H9 (cell line): ENCODE measurements at regions not wholly inside any gene's neighbourhood (a gene's known extent, or its start where the extent isn't known, plus 50 kb on each side); places are given as distances from the start of the nearest gene placed in this dataset.

Experiments
- DNase-seq: peaks from one replicate; pipeline ENCODE4 v3.0.0-alpha.2; 2017
- H2AFZ ChIP-seq: one replicate; pipeline ENCODE4 v1.6.1; 2013; ENCODE audit warnings: mild to moderate bottlenecking, low read length, control low read depth, moderate library complexity
- H2AK5ac ChIP-seq: 2 replicates; pipeline ENCODE4 v1.6.1; 2013; ENCODE audit warnings: low read length, control low read depth, mixed read lengths; ENCODE audit not compliant: insufficient read length
- H2BK120ac ChIP-seq: one replicate; pipeline ENCODE4 v1.6.1; 2013; ENCODE audit warnings: low read depth, mild to moderate bottlenecking, low read length, control low read depth, inconsistent platforms; ENCODE audit not compliant: poor library complexity, severe bottlenecking
- H2BK12ac ChIP-seq: 2 replicates; pipeline ENCODE4 v1.6.1; 2013; ENCODE audit warnings: low read length, control low read depth, mixed read lengths, low read depth; ENCODE audit not compliant: insufficient read length
- H2BK15ac ChIP-seq: 2 replicates; pipeline ENCODE4 v1.6.1; 2013; ENCODE audit warnings: low read depth, low read length, control low read depth
- H2BK20ac ChIP-seq: one replicate; pipeline ENCODE4 v1.6.1; 2013; ENCODE audit warnings: low read depth, mild to moderate bottlenecking, low read length, control low read depth, inconsistent platforms; ENCODE audit not compliant: poor library complexity, severe bottlenecking
- H2BK5ac ChIP-seq: 2 replicates; pipeline ENCODE4 v1.6.1; 2013; ENCODE audit warnings: low read length, control low read depth, mixed read lengths; ENCODE audit not compliant: insufficient read length
- H3K14ac ChIP-seq: 2 replicates; pipeline ENCODE4 v1.6.1; 2013; ENCODE audit warnings: low read length, control low read depth; ENCODE audit not compliant: insufficient read depth
- H3K18ac ChIP-seq: 2 replicates; pipeline ENCODE4 v1.6.1; 2013; ENCODE audit warnings: low read depth, mild to moderate bottlenecking, mixed read lengths, low read length, control low read depth; ENCODE audit not compliant: insufficient read length
- H3K23ac ChIP-seq: 2 replicates; pipeline ENCODE4 v1.6.1; 2013; ENCODE audit warnings: low read length, control low read depth, mixed read lengths, low read depth; ENCODE audit not compliant: insufficient read length
- H3K23me2 ChIP-seq: 2 replicates; pipeline ENCODE4 v1.6.1; 2013; ENCODE audit warnings: low read depth, mild to moderate bottlenecking, mixed read lengths, low read length, control low read depth; ENCODE audit not compliant: insufficient read length, poor library complexity, severe bottlenecking
- H3K27ac ChIP-seq: 2 replicates; pipeline ENCODE4 v1.5.1; 2013; ENCODE audit warnings: low read length, control low read depth, mixed read lengths, low read depth; ENCODE audit not compliant: insufficient read length
- H3K27me3 ChIP-seq: 2 replicates; pipeline ENCODE4 v1.6.1; 2013; ENCODE audit warnings: low read length, control low read depth, inconsistent platforms; ENCODE audit not compliant: insufficient read depth
- H3K4ac ChIP-seq: 2 replicates; pipeline ENCODE4 v1.6.1; 2013; ENCODE audit warnings: low read depth, mild to moderate bottlenecking, control low read depth, inconsistent platforms, low read length, moderate library complexity
- H3K4me1 ChIP-seq: 2 replicates; pipeline ENCODE4 v1.6.1; 2013; ENCODE audit warnings: low read length, control low read depth, inconsistent platforms; ENCODE audit not compliant: insufficient read depth
- H3K4me2 ChIP-seq: 2 replicates; pipeline ENCODE4 v1.6.1; 2013; ENCODE audit warnings: low read length, control low read depth, mixed read lengths; ENCODE audit not compliant: insufficient read length, insufficient read depth
- H3K56ac ChIP-seq: 2 replicates; pipeline ENCODE4 v1.6.1; 2013; ENCODE audit warnings: low read depth, mild to moderate bottlenecking, mixed read lengths, low read length, control low read depth; ENCODE audit not compliant: insufficient read length
- H3K79me1 ChIP-seq: 2 replicates; pipeline ENCODE4 v1.6.1; 2013; ENCODE audit warnings: low read depth, mild to moderate bottlenecking, moderate library complexity, low read length, control low read depth, inconsistent platforms; ENCODE audit not compliant: insufficient read depth, poor library complexity, severe bottlenecking
- H3K79me2 ChIP-seq: 2 replicates; pipeline ENCODE4 v1.6.1; 2013; ENCODE audit warnings: low read length, control low read depth, inconsistent platforms; ENCODE audit not compliant: insufficient read depth
- H3K9ac ChIP-seq: 2 replicates; pipeline ENCODE4 v1.6.1; 2013; ENCODE audit warnings: low read length, control low read depth, mixed read lengths; ENCODE audit not compliant: insufficient read length; ENCODE audit errors: extremely low read depth
- H3K9me3 ChIP-seq: one replicate; pipeline ENCODE4 v1.6.1; 2013; ENCODE audit warnings: low read depth, low read length, inconsistent platforms; ENCODE audit not compliant: control insufficient read depth
- H3T11ph ChIP-seq: one replicate; pipeline ENCODE4 v1.6.1; 2013; ENCODE audit warnings: mild to moderate bottlenecking, low read length, control low read depth, inconsistent platforms
- H4K20me1 ChIP-seq: one replicate; pipeline ENCODE4 v1.6.1; 2013; ENCODE audit not compliant: control insufficient read depth, insufficient read length, insufficient read depth
- H4K5ac ChIP-seq: 2 replicates; pipeline ENCODE4 v1.6.1; 2013; ENCODE audit warnings: low read depth, mild to moderate bottlenecking, mixed read lengths, low read length, control low read depth; ENCODE audit not compliant: insufficient read length
- H4K8ac ChIP-seq: replicated peaks from 2 replicates; pipeline ENCODE4 v1.6.1; 2013; ENCODE audit warnings: low read length, control low read depth, mixed read lengths, low read depth; ENCODE audit not compliant: insufficient read length
- H4K91ac ChIP-seq: 2 replicates; pipeline ENCODE4 v1.6.1; 2013; ENCODE audit warnings: low read depth, mild to moderate bottlenecking, moderate library complexity, mixed read lengths, low read length, control low read depth; ENCODE audit not compliant: insufficient read length
- H3K27ac Mint-ChIP-seq, 3 experiments: 2 replicates in 2 of 3; 3 replicates in 1 of 3; pipeline ENCODE4 v1.8.0; 2020 to 2021; ENCODE audit warnings: mixed read lengths in 3 of 3, mild to moderate bottlenecking in 1 of 3, moderate library complexity in 1 of 3
- H3K27me3 Mint-ChIP-seq: 2 replicates; pipeline ENCODE4 v1.8.0; 2021; ENCODE audit warnings: low read depth, mild to moderate bottlenecking, moderate library complexity, mixed read lengths
- H3K36me3 Mint-ChIP-seq, 3 experiments: 2 replicates in 2 of 3; 3 replicates in 1 of 3; pipeline ENCODE4 v1.8.0; 2020 to 2021; ENCODE audit warnings: low read depth in 3 of 3, mixed read lengths in 3 of 3; ENCODE audit not compliant: insufficient read depth in 1 of 3
- H3K4me1 Mint-ChIP-seq, 2 experiments: 2 replicates each; pipeline ENCODE4 v1.8.0; 2020; ENCODE audit warnings: mixed read lengths in 2 of 2
- H3K4me3 Mint-ChIP-seq, 2 experiments: 2 replicates in 1 of 2; 3 replicates in 1 of 2; pipeline ENCODE4 v1.8.0; 2020 to 2021; ENCODE audit warnings: mild to moderate bottlenecking in 2 of 2, mixed read lengths in 2 of 2, moderate library complexity in 1 of 2
- H3K9me3 Mint-ChIP-seq, 2 experiments: 2 replicates in 1 of 2; 3 replicates in 1 of 2; pipeline ENCODE4 v1.8.0; 2020; ENCODE audit warnings: mild to moderate bottlenecking in 2 of 2, mixed read lengths in 2 of 2, moderate library complexity in 1 of 2
- CTCF ChIP-seq: fragments of 200-600 bp; sonication (generic); conservative IDR thresholded peaks from 3 replicates; pipeline ENCODE4 v1.8.0; 2021; ENCODE audit warnings: antibody characterized with exemption, mild to moderate bottlenecking
- WGBS: extraction: QIAGEN DNeasy Blood & Tissue Kit; methylation state at CpG from one replicate; pipeline ENCODE4 v1.1.7; 2013; ENCODE audit warnings: missing lambda C conversion rate, low lambda C conversion rate, mixed read lengths; ENCODE audit not compliant: insufficient read length; ENCODE audit errors: extremely low coverage; 5-methylcytosine and 5-hydroxymethylcytosine counted together

- H3K79me2 ChIP-seq = no peaks in the 10 kb centered on the region
- Mint-ChIP-seq H3K27me3 (no peaks in the 10 kb centered on the region), H3K4me3 (no peak overlapping the region), H3K36me3 (peaks cover 3 to 11% (median 3%) of the 10 kb centered on the region in 3 experiments; a peak in 3 of 7 replicates), H3K9me3 (peaks cover 6 to 10% of the 10 kb centered on the region in 2 experiments; a peak in 3 of 5 replicates), H3K4me1 (no peaks in the 10 kb centered on the region), H3K27ac (no peak overlapping the region)
- H4K20me1 ChIP-seq = no peaks in the 10 kb centered on the region
- H2BK5ac ChIP-seq = no peak overlapping the region
- H4K5ac ChIP-seq = no peak overlapping the region
- no peak overlapping the region for H2BK15ac ChIP-seq
- no peak overlapping the region for H2AFZ ChIP-seq
- H3K4me2 ChIP-seq = no peak overlapping the region
- no peak overlapping the region for H3K23ac ChIP-seq
- H3K56ac ChIP-seq = no peak overlapping the region
- H3T11ph ChIP-seq = no peak overlapping the region
- H4K91ac ChIP-seq = no peak overlapping the region
- no peak overlapping the region for H2AK5ac ChIP-seq
- H3K9me3 ChIP-seq = no peaks in the 10 kb centered on the region
- H3K9ac ChIP-seq = no peak overlapping the region
- no peaks in the 10 kb centered on the region for H3K27me3 ChIP-seq
- no CpG with 5 or more reads among the region's 1 CpG for WGBS
- no peak for TF ChIP-seq CTCF
- H3K4ac ChIP-seq = no peak overlapping the region
- H2BK120ac ChIP-seq = no peak overlapping the region
- H3K4me1 ChIP-seq = no peaks in the 10 kb centered on the region
- no peak overlapping the region for H2BK12ac ChIP-seq
- H3K23me2 ChIP-seq = no peaks in the 10 kb centered on the region
- H3K27ac ChIP-seq = no peak overlapping the region
- no peaks in the 10 kb centered on the region for H3K79me1 ChIP-seq
- H4K8ac ChIP-seq = no peak overlapping the region
- H3K18ac ChIP-seq = no peak overlapping the region
- DNase-seq = no peak
- no peak overlapping the region for H3K14ac ChIP-seq
- no peak overlapping the region for H2BK20ac ChIP-seq
Measured at GRCh38 chr4:29551821-29552220, 1168.3 kb upstream of the PCDH7 start.
